ENCODE measurements at regions not wholly inside any gene's neighbourhood (a gene's known extent, or its start where the extent isn't known, plus 50 kb on each side); places are given as distances from the start of the nearest gene placed in this dataset.

DNA sequence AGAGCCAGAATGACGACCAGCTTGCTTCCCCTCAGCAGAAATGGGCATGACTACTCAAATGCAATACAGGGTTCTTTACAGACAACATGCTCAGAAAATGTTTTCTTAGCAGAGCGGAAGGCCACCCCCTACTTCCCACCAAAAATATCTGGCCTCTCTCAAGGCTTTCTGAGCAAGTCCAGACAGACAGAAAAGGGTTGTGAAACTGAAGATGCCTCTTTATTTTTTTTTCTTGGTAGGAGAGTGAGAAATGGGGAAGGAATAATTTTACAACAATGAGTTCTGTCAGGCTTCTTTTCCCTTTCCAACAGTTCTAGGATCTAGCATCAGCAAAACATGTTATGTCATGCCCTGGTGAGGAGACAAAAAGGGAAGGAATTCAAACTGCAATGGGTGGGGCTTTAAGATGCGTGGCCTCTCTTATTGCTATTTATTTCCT, 172.0 kb upstream of the CAMK1G start:
- TF ChIP-seq CTCF (conservative IDR thresholded peaks at IDR 0.05; ENCODE audit: low read length): no peak
- no peak for TF ChIP-seq EZH2phosphoT487 (IDR thresholded peaks at IDR 0.05; ENCODE audit: borderline replicate concordance)
- Histone ChIP-seq H2AFZ (ENCODE audit: low read length) (no peak overlapping the region), H3K9ac (ENCODE audit: low read depth, low read length, poor library complexity, severe bottlenecking) (no peak overlapping the region)

DNA sequence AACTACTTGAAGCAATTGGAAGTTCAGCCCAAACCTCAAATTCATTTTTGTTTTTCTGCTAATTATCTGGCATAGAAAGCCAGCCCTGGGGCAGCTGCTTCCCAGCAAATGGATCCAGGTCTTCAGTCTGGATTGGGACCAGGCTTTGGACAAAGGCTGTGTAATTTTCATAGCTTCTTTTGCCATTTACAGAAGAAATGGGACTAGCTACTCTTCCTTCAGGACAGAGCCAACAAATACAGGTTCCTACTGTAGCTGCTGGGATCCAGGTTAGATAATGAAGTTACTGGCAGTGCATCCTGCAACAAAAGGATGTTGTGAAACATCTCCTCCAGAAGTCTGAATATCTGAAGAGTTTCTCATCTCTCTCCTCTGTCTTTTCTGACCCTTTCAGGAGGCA, 171.5 kb upstream of the CAMK1G start:
- Histone ChIP-seq H3K36me3 (ENCODE audit: insufficient read depth, low read length) (no peaks in the 10 kb centered on the region), H3K9ac (ENCODE audit: low read depth, low read length, poor library complexity, severe bottlenecking) (no peak overlapping the region), H3K4me2 (ENCODE audit: low read depth, low read length, poor library complexity, severe bottlenecking) (no peak overlapping the region), H3K9me2 (replicated peaks; ENCODE audit: low read depth, low read length) (no peaks in the 10 kb centered on the region), H3K4me3 (ENCODE audit: low read length, poor library complexity, severe bottlenecking) (no peak overlapping the region), H4K20me1 (ENCODE audit: insufficient read depth, low read length, poor library complexity, severe bottlenecking) (no peaks in the 10 kb centered on the region), H3K4me1 (ENCODE audit: insufficient read depth, low read length, poor library complexity, severe bottlenecking) (no peaks in the 10 kb centered on the region), H3F3A (ENCODE audit: low read depth) (no peaks in the 10 kb centered on the region), H3K27me3 (ENCODE audit: insufficient read depth, low read length, poor library complexity, severe bottlenecking) (no peaks in the 10 kb centered on the region), H2AFZ (ENCODE audit: low read length) (no peak overlapping the region), H3K9me3 (ENCODE audit: insufficient read depth, low read depth, low read length) (no peaks in the 10 kb centered on the region), H3K79me2 (ENCODE audit: insufficient read depth, low read length) (no peaks in the 10 kb centered on the region)
- TF ChIP-seq CTCF (conservative IDR thresholded peaks at IDR 0.05; ENCODE audit: low read length): no peak
- no peak for TF ChIP-seq EZH2phosphoT487 (IDR thresholded peaks at IDR 0.05; ENCODE audit: borderline replicate concordance)

More for the DNA sequence above, 172.0 kb upstream of the CAMK1G start:
- H3K9me2 ChIP-seq (replicated peaks; ENCODE audit: low read depth, low read length): no peaks in the 10 kb centered on the region
- H3K9me3 ChIP-seq (ENCODE audit: insufficient read depth, low read depth, low read length): no peaks in the 10 kb centered on the region
- no peak overlapping the region for H3K4me2 ChIP-seq (ENCODE audit: low read depth, low read length, poor library complexity, severe bottlenecking)
- H3F3A ChIP-seq (ENCODE audit: low read depth): no peaks in the 10 kb centered on the region
- no peaks in the 10 kb centered on the region for H4K20me1 ChIP-seq (ENCODE audit: insufficient read depth, low read length, poor library complexity, severe bottlenecking)
- no peaks in the 10 kb centered on the region for H3K36me3 ChIP-seq (ENCODE audit: insufficient read depth, low read length)
- no peaks in the 10 kb centered on the region for H3K79me2 ChIP-seq (ENCODE audit: insufficient read depth, low read length)
- H3K27me3 ChIP-seq (ENCODE audit: insufficient read depth, low read length, poor library complexity, severe bottlenecking): no peaks in the 10 kb centered on the region
- no peaks in the 10 kb centered on the region for H3K4me1 ChIP-seq (ENCODE audit: insufficient read depth, low read length, poor library complexity, severe bottlenecking)
- no peak overlapping the region for H3K4me3 ChIP-seq (ENCODE audit: low read length, poor library complexity, severe bottlenecking)

DNA sequence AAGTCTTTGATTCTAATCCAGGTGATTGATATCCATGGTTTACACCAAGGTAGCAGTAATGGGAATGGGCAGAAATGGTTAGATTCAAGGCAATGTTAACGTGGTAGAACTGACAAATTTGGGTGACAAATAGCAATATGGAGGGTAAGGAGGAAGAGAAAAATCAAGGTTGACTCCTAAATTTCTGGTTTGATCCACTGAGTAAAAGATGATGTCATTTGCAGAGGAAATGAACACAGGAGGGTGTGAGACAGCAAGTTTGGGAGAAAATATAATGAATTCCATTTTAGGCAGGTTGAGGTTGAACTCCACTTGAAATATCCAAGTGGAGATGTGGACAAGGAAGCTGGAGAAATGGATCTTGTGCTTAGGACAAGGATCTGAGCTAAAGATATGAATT, 170.9 kb upstream of the CAMK1G start:
- Histone ChIP-seq H4K20me1 (ENCODE audit: insufficient read depth, low read length, poor library complexity, severe bottlenecking) (no peaks in the 10 kb centered on the region), H3K9me2 (replicated peaks; ENCODE audit: low read depth, low read length) (no peaks in the 10 kb centered on the region), H3K36me3 (ENCODE audit: insufficient read depth, low read length) (no peaks in the 10 kb centered on the region), H2AFZ (ENCODE audit: low read length) (no peak overlapping the region), H3K4me1 (ENCODE audit: insufficient read depth, low read length, poor library complexity, severe bottlenecking) (no peaks in the 10 kb centered on the region), H3K4me2 (ENCODE audit: low read depth, low read length, poor library complexity, severe bottlenecking) (no peak overlapping the region), H3K9ac (ENCODE audit: low read depth, low read length, poor library complexity, severe bottlenecking) (no peak overlapping the region), H3F3A (ENCODE audit: low read depth) (no peaks in the 10 kb centered on the region), H3K79me2 (ENCODE audit: insufficient read depth, low read length) (no peaks in the 10 kb centered on the region), H3K4me3 (ENCODE audit: low read length, poor library complexity, severe bottlenecking) (no peak overlapping the region), H3K9me3 (ENCODE audit: insufficient read depth, low read depth, low read length) (no peaks in the 10 kb centered on the region), H3K27me3 (ENCODE audit: insufficient read depth, low read length, poor library complexity, severe bottlenecking) (no peaks in the 10 kb centered on the region)
- TF ChIP-seq EZH2phosphoT487 (IDR thresholded peaks at IDR 0.05; ENCODE audit: borderline replicate concordance): no peak
- no peak for TF ChIP-seq CTCF (conservative IDR thresholded peaks at IDR 0.05; ENCODE audit: low read length)

Measured in Loucy (cell line).